Breast epithelium (tissue), 4 donors: ENCODE measurements at regions not wholly inside any gene's neighbourhood (a gene's known extent, or its start where the extent isn't known, plus 50 kb on each side); places are given as distances from the start of the nearest gene placed in this dataset.
A peak's percentile ranks its signal among the peaks of the same experiment; 100 is the strongest.

Source experiments
- DNase-seq, 2 donors: peaks; one replicate each; pipeline ENCODE4 v3.0.0-alpha.2; 2019; ENCODE audit warnings: low spot score in 2 of 2
- H3K27ac ChIP-seq, 2 donors: fragments of 200-600 bp; sonication (generic) in 1 of 2; one replicate each; pipeline ENCODE4 v1.5.1; 2016 to 2019; ENCODE audit warnings: mild to moderate bottlenecking in 1 of 2
- H3K27me3 ChIP-seq, 2 donors: fragments of 200-600 bp; sonication (generic) in 1 of 2; one replicate each; pipeline versions ENCODE4 v1.5.1 to v1.6.0; 2017 to 2019; ENCODE audit warnings: control low read depth in 1 of 2, mild to moderate bottlenecking in 1 of 2
- H3K36me3 ChIP-seq: fragments of 200-600 bp; one replicate; pipeline ENCODE4 v1.5.1; 2019
- H3K4me1 ChIP-seq, 2 donors: fragments of 200-600 bp; sonication (generic); one replicate each; pipeline ENCODE4 v1.5.1; 2016 to 2019; ENCODE audit warnings: control low read depth in 1 of 2
- H3K4me3 ChIP-seq, 3 donors: fragments of 200-600 bp; sonication (generic); 1 replicate in 2 of 3; 2 replicates in 1 of 3; pipeline ENCODE4 v1.5.1; 2016 to 2019; ENCODE audit warnings: mild to moderate bottlenecking in 3 of 3, moderate library complexity in 2 of 3
- H3K9me3 ChIP-seq, 2 donors: fragments of 200-600 bp; sonication (generic) in 1 of 2; one replicate each; pipeline ENCODE4 v1.5.1; 2016 to 2019; ENCODE audit warnings: control low read depth in 1 of 2
- CTCF ChIP-seq, 3 donors: fragments of 450-650 bp; IDR thresholded peaks; one replicate each; pipeline ENCODE4 v1.5.1; 2016 to 2017; ENCODE audit warnings: antibody characterized with exemption in 3 of 3, mild to moderate bottlenecking in 3 of 3, moderate library complexity in 3 of 3
- POLR2A ChIP-seq: fragments of 450-650 bp; IDR thresholded peaks from one replicate; pipeline ENCODE4 v1.6.1; 2016; ENCODE audit warnings: antibody characterized with exemption, mild to moderate bottlenecking, moderate library complexity
- POLR2AphosphoS5 ChIP-seq, 3 donors: sonication (generic); formaldehyde crosslinking; IDR thresholded peaks; one replicate each; pipeline ENCODE4 v1.6.1; 2017; ENCODE audit warnings: antibody characterized with exemption in 3 of 3
- intact Hi-C: fragments of 100-400 bp; cut with DNase I; formaldehyde crosslinking; loops from one replicate; pipeline ENCODE4 v1.15.1; 2023; ENCODE audit warnings: low total_unique reads

GRCh38 chr14:100468557-100468956, 118.7 kb downstream of the BEGAIN start:
- Histone ChIP-seq H3K27ac (no peak overlapping the region), H3K36me3 (no peaks in the 10 kb centered on the region), H3K27me3 (no peaks in the 10 kb centered on the region), H3K4me1 (no peaks in the 10 kb centered on the region), H3K9me3 (no peaks in the 10 kb centered on the region), H3K4me3 (no peak overlapping the region)
- DNase-seq = no peak
- TF ChIP-seq POLR2AphosphoS5 (IDR thresholded peaks at IDR 0.05) (no peak), POLR2A (no peak)
- intact Hi-C loops = no loop called here

GRCh38 chr14:100469632-100470522, 117.3 kb downstream of the BEGAIN start:
- no peak for DNase-seq
- Histone ChIP-seq H3K27ac (no peak overlapping the region), H3K4me1 (no peaks in the 10 kb centered on the region), H3K9me3 (no peaks in the 10 kb centered on the region), H3K27me3 (no peaks in the 10 kb centered on the region), H3K4me3 (no peak overlapping the region), H3K36me3 (no peaks in the 10 kb centered on the region)
- intact Hi-C loops = no loop called here
- TF ChIP-seq POLR2AphosphoS5 (IDR thresholded peaks at IDR 0.05) (no peak), POLR2A (no peak), CTCF (IDR thresholded peaks at IDR 0.05) (no peak)

GRCh38 chr14:100470523-100470897, 116.7 kb downstream of the BEGAIN start:
- Histone ChIP-seq H3K4me1 (no peaks in the 10 kb centered on the region), H3K36me3 (no peaks in the 10 kb centered on the region), H3K9me3 (no peaks in the 10 kb centered on the region), H3K27ac (no peak overlapping the region), H3K27me3 (no peaks in the 10 kb centered on the region), H3K4me3 (no peak overlapping the region)
- DNase-seq = no peak
- no peak for TF ChIP-seq CTCF (IDR thresholded peaks at IDR 0.05)
- TF ChIP-seq POLR2A = no peak
- TF ChIP-seq POLR2AphosphoS5 (IDR thresholded peaks at IDR 0.05) = no peak
- intact Hi-C loops = no loop called here

- TF ChIP-seq POLR2AphosphoS5 (IDR thresholded peaks at IDR 0.05) (no peak), POLR2A (no peak), CTCF (IDR thresholded peaks at IDR 0.05) (no peak)
- H3K4me1 ChIP-seq = no peaks in the 10 kb centered on the region
- intact Hi-C loops = no loop called here
- H3K36me3 ChIP-seq = no peaks in the 10 kb centered on the region
- H3K4me3 ChIP-seq = no peak overlapping the region
- H3K27ac ChIP-seq = no peak overlapping the region
- no peaks in the 10 kb centered on the region for H3K27me3 ChIP-seq
- peak in 1 of 2 donors; percentile 23 for DNase-seq
- H3K9me3 ChIP-seq = no peaks in the 10 kb centered on the region
Measured at GRCh38 chr14:100471441-100472093, 115.7 kb downstream of the BEGAIN start.

GRCh38 chr14:100472094-100472455, 115.1 kb downstream of the BEGAIN start:
- no peak for TF ChIP-seq POLR2A
- TF ChIP-seq POLR2AphosphoS5 (IDR thresholded peaks at IDR 0.05) = no peak
- TF ChIP-seq CTCF (IDR thresholded peaks at IDR 0.05) = no peak
- Histone ChIP-seq H3K4me3 (no peak overlapping the region), H3K27ac (no peak overlapping the region), H3K27me3 (no peaks in the 10 kb centered on the region), H3K9me3 (no peaks in the 10 kb centered on the region), H3K36me3 (no peaks in the 10 kb centered on the region), H3K4me1 (no peaks in the 10 kb centered on the region)
- intact Hi-C loops = no loop called here
- no peak for DNase-seq
